ENCODE measurements at regions not wholly inside any gene's neighbourhood (a gene's known extent, or its start where the extent isn't known, plus 50 kb on each side); places are given as distances from the start of the nearest gene placed in this dataset.
"Not testable (repeated sequence)": the region's sequence is repeated elsewhere in the genome, so short reads cannot be mapped to it uniquely, and the experiment has no call there.

DNA sequence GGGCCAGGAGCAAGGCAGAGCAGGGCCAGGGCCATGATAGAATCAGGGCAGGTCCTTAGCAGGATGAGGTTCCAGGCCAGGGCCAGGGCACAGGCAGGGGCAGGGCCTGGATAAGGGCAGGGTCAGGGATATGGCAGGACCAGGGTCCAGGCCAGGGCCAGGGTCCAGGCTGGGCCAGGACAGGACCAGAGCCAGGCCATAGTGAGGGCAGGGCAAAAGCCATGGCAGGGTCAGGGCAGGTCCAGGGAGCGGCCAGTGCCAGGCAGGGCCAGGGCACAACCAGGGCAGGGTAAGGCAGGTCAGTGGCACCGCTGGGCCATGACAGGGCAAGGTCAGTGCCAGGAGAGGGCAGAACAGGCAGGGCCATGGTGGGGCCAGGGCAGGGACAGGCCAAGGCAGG, 152.2 kb downstream of the LIPI start:
- H3K27ac ChIP-seq (ENCODE audit: low read length) = no peak overlapping the region

DNA sequence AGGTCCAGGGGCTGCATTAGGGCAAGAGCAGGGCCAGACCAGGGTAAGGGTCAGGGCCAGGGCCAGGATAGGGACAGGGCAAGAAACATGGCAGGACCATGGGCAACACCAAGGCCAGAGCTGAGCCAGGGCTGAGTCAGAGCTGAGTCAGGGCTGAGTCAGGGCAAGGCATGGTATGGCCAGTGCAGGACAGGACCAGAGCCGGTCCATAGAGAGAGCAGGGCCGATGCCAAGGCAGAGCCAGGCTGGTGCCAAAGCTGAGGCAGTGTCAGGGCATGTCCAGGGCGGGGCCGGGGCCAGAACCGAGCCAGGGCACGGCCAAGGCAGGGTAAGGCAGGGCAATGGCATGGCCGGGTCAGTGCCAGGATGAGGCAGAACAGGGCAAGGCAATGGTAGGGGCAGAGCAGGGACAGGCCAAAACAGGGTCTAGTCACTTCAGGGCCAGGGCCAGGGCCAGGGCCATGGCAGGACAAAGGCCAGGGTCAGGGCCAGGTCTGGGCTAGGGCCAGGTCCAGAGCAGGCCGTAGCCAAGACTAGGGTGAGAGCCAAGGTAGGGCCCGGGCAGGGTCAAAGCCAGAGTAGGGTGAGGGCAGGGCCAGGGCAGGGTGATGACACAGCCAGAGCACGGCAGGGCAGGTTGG, 152.8 kb downstream of the LIPI start:
- in situ Hi-C loops (cut with HindIII; ENCODE audit: low pct_unique_long_range_greater_than_20kb, low sequenced_read_pairs); H3K4me1 ChIP-seq (ENCODE audit: control insufficient read depth, insufficient read depth, low read length); POLR2A ChIA-PET; H3K27ac ChIP-seq (ENCODE audit: low read length); H3K36me3 ChIP-seq (ENCODE audit: control insufficient read depth, insufficient read depth, low read length); DNase-seq (ENCODE audit: low read depth, low spot score); H3K9me3 ChIP-seq (ENCODE audit: control insufficient read depth, insufficient read depth, low read depth, low read length); intact Hi-C loops (cut with micrococcal nuclease; ENCODE audit: unreplicated experiment); H3K27me3 ChIP-seq (ENCODE audit: control insufficient read depth, insufficient read depth, low read length); BruUV-seq (replicated peaks); CTCF ChIA-PET; H3K4me3 ChIP-seq (ENCODE audit: low read depth in 2 of 2, low read length in 2 of 2): not testable (repeated sequence)
- peak; percentile 87 for ATAC-seq

More for the DNA sequence above, 152.2 kb downstream of the LIPI start:
- DNase-seq (ENCODE audit: low read depth, low spot score) (no peak), ATAC-seq (no peak)
- POLR2A ChIA-PET = no interaction called here
- CTCF ChIA-PET = no interaction called here
- no peak overlapping the region for H3K4me3 ChIP-seq (ENCODE audit: low read depth in 2 of 2, low read length in 2 of 2)
- intact Hi-C loops (cut with micrococcal nuclease; ENCODE audit: unreplicated experiment) (no loop called here), in situ Hi-C loops (cut with HindIII; ENCODE audit: low pct_unique_long_range_greater_than_20kb, low sequenced_read_pairs) (no loop called here)
- no peaks in the 10 kb centered on the region for H3K27me3 ChIP-seq (ENCODE audit: control insufficient read depth, insufficient read depth, low read length)
- no peaks in the 10 kb centered on the region for H3K36me3 ChIP-seq (ENCODE audit: control insufficient read depth, insufficient read depth, low read length)
- H3K4me1 ChIP-seq (ENCODE audit: control insufficient read depth, insufficient read depth, low read length) = no peaks in the 10 kb centered on the region
- TF ChIP-seq, protein P1, sequence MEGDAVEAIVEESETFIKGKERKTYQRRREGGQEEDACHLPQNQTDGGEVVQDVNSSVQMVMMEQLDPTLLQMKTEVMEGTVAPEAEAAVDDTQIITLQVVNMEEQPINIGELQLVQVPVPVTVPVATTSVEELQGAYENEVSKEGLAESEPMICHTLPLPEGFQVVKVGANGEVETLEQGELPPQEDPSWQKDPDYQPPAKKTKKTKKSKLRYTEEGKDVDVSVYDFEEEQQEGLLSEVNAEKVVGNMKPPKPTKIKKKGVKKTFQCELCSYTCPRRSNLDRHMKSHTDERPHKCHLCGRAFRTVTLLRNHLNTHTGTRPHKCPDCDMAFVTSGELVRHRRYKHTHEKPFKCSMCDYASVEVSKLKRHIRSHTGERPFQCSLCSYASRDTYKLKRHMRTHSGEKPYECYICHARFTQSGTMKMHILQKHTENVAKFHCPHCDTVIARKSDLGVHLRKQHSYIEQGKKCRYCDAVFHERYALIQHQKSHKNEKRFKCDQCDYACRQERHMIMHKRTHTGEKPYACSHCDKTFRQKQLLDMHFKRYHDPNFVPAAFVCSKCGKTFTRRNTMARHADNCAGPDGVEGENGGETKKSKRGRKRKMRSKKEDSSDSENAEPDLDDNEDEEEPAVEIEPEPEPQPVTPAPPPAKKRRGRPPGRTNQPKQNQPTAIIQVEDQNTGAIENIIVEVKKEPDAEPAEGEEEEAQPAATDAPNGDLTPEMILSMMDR (IDR thresholded peaks at IDR 0.05) = no peak
- TF ChIP-seq REST (IDR thresholded peaks at IDR 0.05; ENCODE audit: insufficient read depth in 1 of 2, low read depth in 2 of 2, low read length in 1 of 2) = no peak
- no peak for TF ChIP-seq SIN3A (IDR thresholded peaks at IDR 0.05; ENCODE audit: borderline replicate concordance, insufficient read depth, low read depth, low read length)
- TF ChIP-seq POLR2AphosphoS5 (IDR thresholded peaks at IDR 0.05; ENCODE audit: low read depth, low read length) = no peak
- BruUV-seq (replicated peaks) = no TSS peak
- no peaks in the 10 kb centered on the region for H3K9me3 ChIP-seq (ENCODE audit: control insufficient read depth, insufficient read depth, low read depth, low read length)

DNA sequence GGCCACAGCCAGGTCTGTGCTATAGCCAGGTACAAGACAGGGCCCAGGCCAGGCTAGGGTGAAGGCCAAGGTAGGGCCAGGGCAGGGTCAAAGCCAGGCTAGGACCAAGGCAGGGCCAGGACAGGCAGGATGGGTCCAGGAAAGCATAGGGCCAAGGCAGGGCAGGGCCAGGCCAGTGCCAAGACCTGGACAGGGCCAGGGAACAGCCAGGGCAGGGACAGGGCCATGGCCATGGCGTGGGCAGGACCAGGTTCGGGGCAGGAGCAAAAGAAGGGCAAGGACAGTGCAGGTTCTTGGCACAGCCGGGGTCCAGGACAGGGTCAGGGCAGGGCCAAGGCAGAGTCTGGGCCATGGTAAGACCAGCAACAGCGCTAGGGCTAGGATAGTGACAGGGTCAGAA, 153.4 kb downstream of the LIPI start:
- H3K36me3 ChIP-seq (ENCODE audit: control insufficient read depth, insufficient read depth, low read length) = no peaks in the 10 kb centered on the region
- no peaks in the 10 kb centered on the region for H3K27me3 ChIP-seq (ENCODE audit: control insufficient read depth, insufficient read depth, low read length)
- H3K9me3 ChIP-seq (ENCODE audit: control insufficient read depth, insufficient read depth, low read depth, low read length) = no peaks in the 10 kb centered on the region
- no peak for DNase-seq (ENCODE audit: low read depth, low spot score)
- intact Hi-C loops (cut with micrococcal nuclease; ENCODE audit: unreplicated experiment) = no loop called here
- no peak for ATAC-seq
- in situ Hi-C loops (cut with HindIII; ENCODE audit: low pct_unique_long_range_greater_than_20kb, low sequenced_read_pairs) = no loop called here
- no peak overlapping the region for H3K4me3 ChIP-seq (ENCODE audit: low read depth in 2 of 2, low read length in 2 of 2)
- POLR2A ChIA-PET = no interaction called here
- TF ChIP-seq REST (IDR thresholded peaks at IDR 0.05; ENCODE audit: insufficient read depth in 1 of 2, low read depth in 2 of 2, low read length in 1 of 2) (no peak), POLR2AphosphoS5 (IDR thresholded peaks at IDR 0.05; ENCODE audit: low read depth, low read length) (no peak), SIN3A (IDR thresholded peaks at IDR 0.05; ENCODE audit: borderline replicate concordance, insufficient read depth, low read depth, low read length) (no peak), TCF7L2 (IDR thresholded peaks at IDR 0.05; ENCODE audit: low read depth, low read length) (no peak)
- TF ChIP-seq, protein P1 (IDR thresholded peaks at IDR 0.05) = no peak
- no peak overlapping the region for H3K27ac ChIP-seq (ENCODE audit: low read length)
- CTCF ChIA-PET = no interaction called here
- H3K4me1 ChIP-seq (ENCODE audit: control insufficient read depth, insufficient read depth, low read length) = no peaks in the 10 kb centered on the region
- no TSS peak for BruUV-seq (replicated peaks)

Measured in Panc1 (cell line).